Upper lobe of left lung (tissue), 4 donors: ENCODE measurements at regions not wholly inside any gene's neighbourhood (a gene's known extent, or its start where the extent isn't known, plus 50 kb on each side); places are given as distances from the start of the nearest gene placed in this dataset.

ENCODE experiments used
- CTCF ChIP-seq, 6 experiments: fragments of 450-650 bp in 4 of 6; fragments of 200-600 bp in 2 of 6; sonication (generic) in 2 of 6; IDR thresholded peaks; one replicate each; pipeline ENCODE4 v1.5.1; 2016 to 2019; ENCODE audit warnings: antibody characterized with exemption in 6 of 6
- EP300 ChIP-seq, 4 donors: sonication (generic); formaldehyde crosslinking; IDR thresholded peaks; one replicate each; pipeline ENCODE4 v1.5.1; 2017; ENCODE audit warnings: antibody characterized with exemption in 4 of 4, control low read depth in 2 of 4
- POLR2A ChIP-seq, 4 donors: fragments of 450-650 bp; IDR thresholded peaks; one replicate each; pipeline ENCODE4 v1.5.1; 2016 to 2017; ENCODE audit warnings: antibody characterized with exemption in 4 of 4, mild to moderate bottlenecking in 2 of 4
- POLR2AphosphoS5 ChIP-seq, 2 donors: sonication (generic); formaldehyde crosslinking; IDR thresholded peaks; one replicate each; pipeline ENCODE4 v1.5.1; 2017; ENCODE audit warnings: antibody characterized with exemption in 2 of 2

- TF ChIP-seq CTCF (IDR thresholded peaks at IDR 0.05): no peak
- TF ChIP-seq POLR2AphosphoS5 (IDR thresholded peaks at IDR 0.05): no peak
- no peak for TF ChIP-seq EP300 (IDR thresholded peaks at IDR 0.05)
- TF ChIP-seq POLR2A (IDR thresholded peaks at IDR 0.05): no peak
Measured at GRCh38 chr2:235229236-235229635, 264.6 kb upstream of the AGAP1 start.
